ENCODE measurements at regions not wholly inside any gene's neighbourhood (a gene's known extent, or its start where the extent isn't known, plus 50 kb on each side); places are given as distances from the start of the nearest gene placed in this dataset.

- Mint-ChIP-seq H3K9me3 (no peaks in the 10 kb centered on the region), H3K36me3 (ENCODE audit: low read depth) (no peaks in the 10 kb centered on the region), H3K27ac (no peak overlapping the region), H3K4me3 (no peak overlapping the region), H3K27me3 (no peaks in the 10 kb centered on the region), H3K4me1 (no peaks in the 10 kb centered on the region)
- ChIA-PET CTCF (no interaction called here), POLR2A (no interaction called here)
- TF ChIP-seq, protein P1, sequence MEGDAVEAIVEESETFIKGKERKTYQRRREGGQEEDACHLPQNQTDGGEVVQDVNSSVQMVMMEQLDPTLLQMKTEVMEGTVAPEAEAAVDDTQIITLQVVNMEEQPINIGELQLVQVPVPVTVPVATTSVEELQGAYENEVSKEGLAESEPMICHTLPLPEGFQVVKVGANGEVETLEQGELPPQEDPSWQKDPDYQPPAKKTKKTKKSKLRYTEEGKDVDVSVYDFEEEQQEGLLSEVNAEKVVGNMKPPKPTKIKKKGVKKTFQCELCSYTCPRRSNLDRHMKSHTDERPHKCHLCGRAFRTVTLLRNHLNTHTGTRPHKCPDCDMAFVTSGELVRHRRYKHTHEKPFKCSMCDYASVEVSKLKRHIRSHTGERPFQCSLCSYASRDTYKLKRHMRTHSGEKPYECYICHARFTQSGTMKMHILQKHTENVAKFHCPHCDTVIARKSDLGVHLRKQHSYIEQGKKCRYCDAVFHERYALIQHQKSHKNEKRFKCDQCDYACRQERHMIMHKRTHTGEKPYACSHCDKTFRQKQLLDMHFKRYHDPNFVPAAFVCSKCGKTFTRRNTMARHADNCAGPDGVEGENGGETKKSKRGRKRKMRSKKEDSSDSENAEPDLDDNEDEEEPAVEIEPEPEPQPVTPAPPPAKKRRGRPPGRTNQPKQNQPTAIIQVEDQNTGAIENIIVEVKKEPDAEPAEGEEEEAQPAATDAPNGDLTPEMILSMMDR (IDR thresholded peaks at IDR 0.05), result no peak
- intact Hi-C loops (cut with micrococcal nuclease), result no loop called here
- DNase-seq (no peak), ATAC-seq (ENCODE audit: low read depth) (no peak)
These were observed 256.8 kb upstream of the ADAMTS16 start for GRCh38 chr5:4883360-4883759.

- Mint-ChIP-seq H3K27me3 (no peaks in the 10 kb centered on the region), H3K4me1 (no peaks in the 10 kb centered on the region), H3K9me3 (no peaks in the 10 kb centered on the region), H3K36me3 (ENCODE audit: low read depth) (no peaks in the 10 kb centered on the region), H3K27ac (no peak overlapping the region), H3K4me3 (no peak overlapping the region)
- ATAC-seq (ENCODE audit: low read depth) (no peak), DNase-seq (no peak)
- ChIA-PET POLR2A (no interaction called here), CTCF (no interaction called here)
- intact Hi-C loops (cut with micrococcal nuclease), result no loop called here
- TF ChIP-seq, protein P1 (IDR thresholded peaks at IDR 0.05), result no peak
These were observed 246.9 kb upstream of the ADAMTS16 start for GRCh38 chr5:4893063-4893744.

- intact Hi-C loops (cut with micrococcal nuclease), result no loop called here
- ATAC-seq (ENCODE audit: low read depth), result no peak
- CTCF ChIA-PET, result no interaction called here
- H3K36me3 Mint-ChIP-seq (ENCODE audit: low read depth), result no peaks in the 10 kb centered on the region
- no peak overlapping the region for H3K27ac Mint-ChIP-seq
- no peak overlapping the region for H3K4me3 Mint-ChIP-seq
- POLR2A ChIA-PET, result no interaction called here
- TF ChIP-seq, protein P1 (IDR thresholded peaks at IDR 0.05), result no peak
- no peaks in the 10 kb centered on the region for H3K4me1 Mint-ChIP-seq
- DNase-seq, result no peak
- H3K9me3 Mint-ChIP-seq, result no peaks in the 10 kb centered on the region
- H3K27me3 Mint-ChIP-seq, result no peaks in the 10 kb centered on the region
These were observed 243.8 kb upstream of the ADAMTS16 start for GRCh38 chr5:4896328-4896727.

- Mint-ChIP-seq H3K9me3 (no peaks in the 10 kb centered on the region), H3K27ac (no peak overlapping the region), H3K4me3 (no peak overlapping the region), H3K36me3 (ENCODE audit: low read depth) (no peaks in the 10 kb centered on the region), H3K27me3 (no peaks in the 10 kb centered on the region), H3K4me1 (no peaks in the 10 kb centered on the region)
- ChIA-PET POLR2A (no interaction called here), CTCF (no interaction called here)
- intact Hi-C loops (cut with micrococcal nuclease), result no loop called here
- DNase-seq, result no peak
- TF ChIP-seq, protein P1 (IDR thresholded peaks at IDR 0.05), result no peak
- ATAC-seq (ENCODE audit: low read depth), result no peak
These were observed 238.8 kb upstream of the ADAMTS16 start for GRCh38 chr5:4901305-4901811.

GRCh38 chr5:4901924-4902323 is 238.2 kb upstream of the ADAMTS16 start:
- CTCF ChIA-PET, result no interaction called here

More at GRCh38 chr5:4901924-4902323, 238.2 kb upstream of the ADAMTS16 start:
- POLR2A ChIA-PET, result no interaction called here
- Mint-ChIP-seq H3K27ac (no peak overlapping the region), H3K9me3 (no peaks in the 10 kb centered on the region), H3K36me3 (ENCODE audit: low read depth) (no peaks in the 10 kb centered on the region), H3K4me3 (no peak overlapping the region), H3K27me3 (no peaks in the 10 kb centered on the region), H3K4me1 (no peaks in the 10 kb centered on the region)
- no peak for ATAC-seq (ENCODE audit: low read depth)
- TF ChIP-seq, protein P1 (IDR thresholded peaks at IDR 0.05), result no peak
- DNase-seq, result no peak
- intact Hi-C loops (cut with micrococcal nuclease), result no loop called here

All from activated B cell treated with CpG ODN at 0.5 μM for 24 hours (primary cell).